Spleen (tissue), 7 donors: ENCODE measurements at regions not wholly inside any gene's neighbourhood (a gene's known extent, or its start where the extent isn't known, plus 50 kb on each side); places are given as distances from the start of the nearest gene placed in this dataset.

ENCODE experiments used
- CTCF ChIP-seq, 11 experiments: fragments of 200-600 bp in 7 of 11; fragments of 450-650 bp in 4 of 11; sonication (generic) in 4 of 11; IDR thresholded peaks in 8 of 11; conservative IDR thresholded peaks in 3 of 11; 1 replicate in 7 of 11; 2 replicates in 4 of 11; pipeline versions ENCODE4 v1.4.0 to v1.8.0; 2016 to 2021; ENCODE audit warnings: antibody characterized with exemption in 11 of 11, inconsistent platforms in 4 of 11, mild to moderate bottlenecking in 1 of 11
- POLR2A ChIP-seq, 3 donors: fragments of 450-650 bp; IDR thresholded peaks; one replicate each; pipeline ENCODE4 v1.5.1; 2017; ENCODE audit warnings: antibody characterized with exemption in 3 of 3, mild to moderate bottlenecking in 1 of 3
- POLR2AphosphoS5 ChIP-seq, 3 donors: sonication (generic); formaldehyde crosslinking; IDR thresholded peaks; one replicate each; pipeline ENCODE4 v1.5.1; 2017; ENCODE audit warnings: antibody characterized with exemption in 3 of 3
- donor health status: DM: no; HTN: no; CAD: no; lungs with moderate emphysema.
- donor health status: DM: no; HTN: no; CAD: no.
- donor health status: DM: no; HTN: no; CAD: no.

- TF ChIP-seq CTCF (IDR thresholded peaks at IDR 0.05 in 8 of 11, conservative IDR thresholded peaks at IDR 0.05 in 3 of 11) (no peak), POLR2A (IDR thresholded peaks at IDR 0.05) (no peak), POLR2AphosphoS5 (IDR thresholded peaks at IDR 0.05) (no peak)
These were observed 171.7 kb upstream of the PDE10A start for GRCh38 chr6:165834613-165835259.
